ENCODE measurements at regions not wholly inside any gene's neighbourhood (a gene's known extent, or its start where the extent isn't known, plus 50 kb on each side); places are given as distances from the start of the nearest gene placed in this dataset.

- DNase-seq (ENCODE audit: low read depth), result no peak
- TF ChIP-seq CTCF (IDR thresholded peaks at IDR 0.05; ENCODE audit: insufficient read depth, low read depth, low read length), result no peak
- H3K4me3 ChIP-seq (ENCODE audit: low read depth, low read length), result no peak overlapping the region
Observed at GRCh38 chr5:91712718-91713117, 329.6 kb upstream of the ARRDC3 start.

- H3K4me3 ChIP-seq (ENCODE audit: low read depth, low read length), result no peak overlapping the region
- DNase-seq (ENCODE audit: low read depth), result no peak
- no peak for TF ChIP-seq CTCF (IDR thresholded peaks at IDR 0.05; ENCODE audit: insufficient read depth, low read depth, low read length)
Observed at GRCh38 chr5:91707521-91707841, 324.4 kb upstream of the ARRDC3 start.

DNA sequence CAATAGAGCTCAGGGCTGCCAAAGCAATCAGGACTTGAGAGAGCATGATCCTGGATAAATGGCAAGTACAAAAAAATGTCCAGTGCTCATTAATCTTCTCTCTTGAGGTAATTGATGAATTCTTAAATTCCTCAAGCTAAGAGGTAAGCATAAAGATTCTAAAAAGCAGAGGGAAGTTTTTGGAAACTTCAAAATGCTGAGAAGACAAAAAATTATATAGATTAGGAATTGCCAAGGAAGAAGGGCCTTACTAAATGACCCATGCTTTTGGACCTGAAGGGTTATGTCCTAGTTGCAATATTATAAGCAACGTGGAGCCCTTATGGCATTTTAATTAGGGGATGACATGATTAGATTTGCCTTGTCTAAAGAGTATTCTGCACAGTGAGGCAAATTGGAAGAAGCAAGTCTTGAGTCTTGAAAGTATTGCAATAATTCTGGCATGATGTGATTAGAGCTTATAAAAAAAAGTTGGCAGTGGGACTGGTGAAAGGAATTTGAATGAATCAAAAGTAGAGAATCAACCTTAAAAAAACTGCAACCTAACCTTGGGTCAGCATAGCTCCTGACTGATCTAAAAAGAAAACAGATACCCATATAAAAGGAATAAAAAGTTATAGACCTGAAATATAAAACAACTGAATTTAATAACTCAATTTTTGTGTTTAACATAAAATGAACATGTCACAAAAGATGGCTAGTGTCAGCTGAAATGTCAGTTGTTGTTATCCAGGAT lies 323.8 kb upstream of the ARRDC3 start:
- DNase-seq (ENCODE audit: low read depth), result no peak
- H3K4me3 ChIP-seq (ENCODE audit: low read depth, low read length), result no peak overlapping the region

GRCh38 chr5:91703128-91703527 lies 320.0 kb upstream of the ARRDC3 start:
- no peak for TF ChIP-seq CTCF (IDR thresholded peaks at IDR 0.05; ENCODE audit: insufficient read depth, low read depth, low read length)
- DNase-seq (ENCODE audit: low read depth), result no peak
- H3K4me3 ChIP-seq (ENCODE audit: low read depth, low read length), result no peak overlapping the region

More for the DNA sequence above, 323.8 kb upstream of the ARRDC3 start:
- no peak for TF ChIP-seq CTCF (IDR thresholded peaks at IDR 0.05; ENCODE audit: insufficient read depth, low read depth, low read length)

DNA sequence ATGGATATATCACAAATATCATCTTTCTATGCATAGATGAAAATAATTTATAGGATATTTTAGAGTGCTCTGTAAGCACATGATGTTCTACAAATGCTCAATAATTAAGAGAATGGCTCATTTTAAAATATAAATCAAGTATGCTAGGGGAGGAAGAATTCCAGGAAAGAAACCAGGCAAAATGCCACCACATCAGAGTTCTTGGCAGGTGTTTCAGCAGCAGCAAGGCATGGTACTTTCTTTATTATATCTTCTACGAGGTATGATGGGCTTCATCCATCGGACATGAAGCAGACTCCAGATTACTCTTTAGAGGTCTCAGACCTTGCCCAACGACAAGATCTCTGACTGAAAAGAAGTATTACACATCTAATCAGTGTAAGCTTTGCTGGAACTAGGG lies 316.3 kb upstream of the ARRDC3 start:
- no peak for TF ChIP-seq CTCF (IDR thresholded peaks at IDR 0.05; ENCODE audit: insufficient read depth, low read depth, low read length)
- H3K4me3 ChIP-seq (ENCODE audit: low read depth, low read length), result no peak overlapping the region
- DNase-seq (ENCODE audit: low read depth), result no peak

- no peak for DNase-seq (ENCODE audit: low read depth)
- H3K4me3 ChIP-seq (ENCODE audit: low read depth, low read length), result no peak overlapping the region
- no peak for TF ChIP-seq CTCF (IDR thresholded peaks at IDR 0.05; ENCODE audit: insufficient read depth, low read depth, low read length)
Observed at GRCh38 chr5:91691592-91691991, 308.5 kb upstream of the ARRDC3 start.

DNA sequence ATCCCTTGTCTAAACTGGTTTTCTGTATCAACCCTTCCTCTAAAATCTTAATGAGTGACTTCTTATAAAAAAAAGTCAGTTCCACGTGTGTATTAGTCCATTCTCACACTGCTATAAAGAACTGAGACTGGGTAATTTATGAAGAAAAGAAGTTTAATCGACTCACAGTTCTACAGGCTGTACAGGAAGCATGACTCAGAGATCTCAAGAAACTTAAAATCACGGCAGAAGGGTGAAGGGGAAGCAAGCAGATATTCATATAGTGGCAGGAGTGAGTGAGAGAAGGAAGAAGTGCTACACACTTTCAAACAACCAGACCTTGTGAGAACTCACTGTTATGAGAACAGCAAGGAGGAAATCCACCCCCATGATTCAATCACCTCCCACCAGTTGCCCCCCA lies 307.8 kb upstream of the ARRDC3 start:
- no peak overlapping the region for H3K4me3 ChIP-seq (ENCODE audit: low read depth, low read length)
- DNase-seq (ENCODE audit: low read depth), result no peak
- no peak for TF ChIP-seq CTCF (IDR thresholded peaks at IDR 0.05; ENCODE audit: insufficient read depth, low read depth, low read length)
